ENCODE measurements at regions not wholly inside any gene's neighbourhood (a gene's known extent, or its start where the extent isn't known, plus 50 kb on each side); places are given as distances from the start of the nearest gene placed in this dataset.

- Histone ChIP-seq H3K9me3 (ENCODE audit: insufficient read depth, low read length) (no peaks in the 10 kb centered on the region), H3K79me2 (ENCODE audit: insufficient read depth, low read length) (no peaks in the 10 kb centered on the region), H3K27ac (ENCODE audit: low read depth, low read length) (no peak overlapping the region), H3K36me3 (ENCODE audit: low read length) (no peaks in the 10 kb centered on the region), H4K20me1 (ENCODE audit: low read depth, low read length) (no peaks in the 10 kb centered on the region), H3K4me2 (ENCODE audit: low read depth, low read length, poor library complexity, severe bottlenecking) (no peak overlapping the region), H3K27me3 (ENCODE audit: low read length) (no peaks in the 10 kb centered on the region), H3F3A (ENCODE audit: insufficient read depth) (no peaks in the 10 kb centered on the region), H3K9ac (ENCODE audit: low read length) (no peak overlapping the region), H3K9me2 (replicated peaks; ENCODE audit: insufficient read depth, low read length) (no peaks in the 10 kb centered on the region), H3K4me3 (ENCODE audit: insufficient read depth, low read length, poor library complexity, severe bottlenecking) (no peak overlapping the region), H2AFZ (ENCODE audit: low read depth, low read length, severe bottlenecking) (no peak overlapping the region)
- TF ChIP-seq CTCF (IDR thresholded peaks at IDR 0.05; ENCODE audit: insufficient read depth, low read length, poor library complexity, severe bottlenecking) (no peak), EZH2phosphoT487 (conservative IDR thresholded peaks at IDR 0.05; ENCODE audit: low read length) (no peak)
These were observed 1136.2 kb downstream of the BRD1 start for GRCh38 chr22:48691431-48691851.

GRCh38 chr22:48690583-48691317 is 1136.9 kb downstream of the BRD1 start:
- H3K9ac ChIP-seq (ENCODE audit: low read length) = no peak overlapping the region
- H3F3A ChIP-seq (ENCODE audit: insufficient read depth) = no peaks in the 10 kb centered on the region
- no peak overlapping the region for H2AFZ ChIP-seq (ENCODE audit: low read depth, low read length, severe bottlenecking)
- no peak overlapping the region for H3K27ac ChIP-seq (ENCODE audit: low read depth, low read length)
- no peaks in the 10 kb centered on the region for H3K9me3 ChIP-seq (ENCODE audit: insufficient read depth, low read length)
- no peak overlapping the region for H3K4me2 ChIP-seq (ENCODE audit: low read depth, low read length, poor library complexity, severe bottlenecking)
- TF ChIP-seq EZH2phosphoT487 (conservative IDR thresholded peaks at IDR 0.05; ENCODE audit: low read length) (no peak), CTCF (IDR thresholded peaks at IDR 0.05; ENCODE audit: insufficient read depth, low read length, poor library complexity, severe bottlenecking) (no peak)
- H3K36me3 ChIP-seq (ENCODE audit: low read length) = no peaks in the 10 kb centered on the region
- no peaks in the 10 kb centered on the region for H3K27me3 ChIP-seq (ENCODE audit: low read length)
- no peak overlapping the region for H3K4me3 ChIP-seq (ENCODE audit: insufficient read depth, low read length, poor library complexity, severe bottlenecking)
- no peaks in the 10 kb centered on the region for H3K9me2 ChIP-seq (replicated peaks; ENCODE audit: insufficient read depth, low read length)
- H3K79me2 ChIP-seq (ENCODE audit: insufficient read depth, low read length) = no peaks in the 10 kb centered on the region
- no peaks in the 10 kb centered on the region for H4K20me1 ChIP-seq (ENCODE audit: low read depth, low read length)

- no peak overlapping the region for H3K27ac ChIP-seq (ENCODE audit: low read depth, low read length)
- TF ChIP-seq EZH2phosphoT487 (conservative IDR thresholded peaks at IDR 0.05; ENCODE audit: low read length) (no peak), CTCF (IDR thresholded peaks at IDR 0.05; ENCODE audit: insufficient read depth, low read length, poor library complexity, severe bottlenecking) (no peak)
These were observed 1138.5 kb downstream of the BRD1 start for GRCh38 chr22:48689206-48689605.

More at GRCh38 chr22:48689206-48689605, 1138.5 kb downstream of the BRD1 start:
- Histone ChIP-seq H3K4me2 (ENCODE audit: low read depth, low read length, poor library complexity, severe bottlenecking) (no peak overlapping the region), H4K20me1 (ENCODE audit: low read depth, low read length) (no peaks in the 10 kb centered on the region), H3K9me2 (replicated peaks; ENCODE audit: insufficient read depth, low read length) (no peaks in the 10 kb centered on the region), H3K27me3 (ENCODE audit: low read length) (no peaks in the 10 kb centered on the region), H3K9me3 (ENCODE audit: insufficient read depth, low read length) (no peaks in the 10 kb centered on the region), H3K4me3 (ENCODE audit: insufficient read depth, low read length, poor library complexity, severe bottlenecking) (no peak overlapping the region), H3F3A (ENCODE audit: insufficient read depth) (no peaks in the 10 kb centered on the region), H3K36me3 (ENCODE audit: low read length) (no peaks in the 10 kb centered on the region), H2AFZ (ENCODE audit: low read depth, low read length, severe bottlenecking) (no peak overlapping the region), H3K9ac (ENCODE audit: low read length) (no peak overlapping the region), H3K79me2 (ENCODE audit: insufficient read depth, low read length) (no peaks in the 10 kb centered on the region)
